GM19397 (cell line): ENCODE measurements at regions not wholly inside any gene's neighbourhood (a gene's known extent, or its start where the extent isn't known, plus 50 kb on each side); places are given as distances from the start of the nearest gene placed in this dataset.
A peak's percentile ranks its signal among the peaks of the same experiment; 100 is the strongest.
"Not testable (repeated sequence)": the region's sequence is repeated elsewhere in the genome, so short reads cannot be mapped to it uniquely, and the experiment has no call there.

Experiments
- ATAC-seq: cut with Tn5 transposase; IDR thresholded peaks from one replicate; pipeline ENCODE4 v1.9.1; 2021; ENCODE audit warnings: mild to moderate bottlenecking, moderate library complexity; ENCODE audit not compliant: unreplicated experiment

- ATAC-seq: peak; percentile 47
Measured at GRCh38 chr7:65722361-65722792, 150.5 kb upstream of the VKORC1L1 start.

GRCh38 chr7:65727182-65727581 lies 145.7 kb upstream of the VKORC1L1 start:
- ATAC-seq: not testable (repeated sequence)

GRCh38 chr7:65731129-65731528 lies 141.7 kb upstream of the VKORC1L1 start:
- ATAC-seq: no peak

- ATAC-seq: no peak
Measured at GRCh38 chr7:65731562-65732035, 141.3 kb upstream of the VKORC1L1 start.

GRCh38 chr7:65744406-65744805 lies 128.5 kb upstream of the VKORC1L1 start:
- ATAC-seq: no peak

GRCh38 chr7:65746398-65746669 lies 126.5 kb upstream of the VKORC1L1 start:
- ATAC-seq: no peak

GRCh38 chr7:65749039-65749438 lies 123.8 kb upstream of the VKORC1L1 start:
- no peak for ATAC-seq

- no peak for ATAC-seq
Measured at GRCh38 chr7:65749518-65749917, 123.4 kb upstream of the VKORC1L1 start.

- peak; percentile 100 for ATAC-seq
Measured at GRCh38 chr7:65750511-65751344, 122.1 kb upstream of the VKORC1L1 start.

GRCh38 chr7:65754070-65754469 lies 118.8 kb upstream of the VKORC1L1 start:
- ATAC-seq: not testable (repeated sequence)

GRCh38 chr7:65758991-65759390 lies 113.9 kb upstream of the VKORC1L1 start:
- ATAC-seq: not testable (repeated sequence)

- ATAC-seq: not testable (repeated sequence)
Measured at GRCh38 chr7:65762712-65763111, 110.2 kb upstream of the VKORC1L1 start.

GRCh38 chr7:65763114-65763513 lies 109.8 kb upstream of the VKORC1L1 start:
- ATAC-seq: not testable (repeated sequence)

GRCh38 chr7:65770473-65771225 lies 102.2 kb upstream of the VKORC1L1 start:
- ATAC-seq: peak; percentile 99

GRCh38 chr7:65771226-65771569 lies 101.7 kb upstream of the VKORC1L1 start:
- ATAC-seq: not testable (repeated sequence)

- not testable (repeated sequence) for ATAC-seq
Measured at GRCh38 chr7:65776677-65777076, 96.2 kb upstream of the VKORC1L1 start.

GRCh38 chr7:65789943-65790342 lies 82.9 kb upstream of the VKORC1L1 start:
- not testable (repeated sequence) for ATAC-seq

GRCh38 chr7:65791788-65792187 lies 81.1 kb upstream of the VKORC1L1 start:
- not testable (repeated sequence) for ATAC-seq

- not testable (repeated sequence) for ATAC-seq
Measured at GRCh38 chr7:65792726-65793125, 80.1 kb upstream of the VKORC1L1 start.

- ATAC-seq: not testable (repeated sequence)
Measured at GRCh38 chr7:65794671-65795391, 78.0 kb upstream of the VKORC1L1 start.

GRCh38 chr7:65795392-65795716 lies 77.5 kb upstream of the VKORC1L1 start:
- ATAC-seq: not testable (repeated sequence)
